GM12874 (cell line): ENCODE measurements at regions not wholly inside any gene's neighbourhood (a gene's known extent, or its start where the extent isn't known, plus 50 kb on each side); places are given as distances from the start of the nearest gene placed in this dataset.

Experiments
- CTCF ChIP-seq: IDR thresholded peaks from 2 replicates; pipeline ENCODE4 v1.5.1; 2011; ENCODE audit warnings: low read depth, mild to moderate bottlenecking, control low read depth, low read length, moderate library complexity; ENCODE audit not compliant: insufficient read depth

- TF ChIP-seq CTCF: no peak
Observed at GRCh38 chr3:104018541-104018940, 1348.2 kb upstream of the ALCAM start.

- no peak for TF ChIP-seq CTCF
Observed at GRCh38 chr3:104031598-104031997, 1335.1 kb upstream of the ALCAM start.

DNA sequence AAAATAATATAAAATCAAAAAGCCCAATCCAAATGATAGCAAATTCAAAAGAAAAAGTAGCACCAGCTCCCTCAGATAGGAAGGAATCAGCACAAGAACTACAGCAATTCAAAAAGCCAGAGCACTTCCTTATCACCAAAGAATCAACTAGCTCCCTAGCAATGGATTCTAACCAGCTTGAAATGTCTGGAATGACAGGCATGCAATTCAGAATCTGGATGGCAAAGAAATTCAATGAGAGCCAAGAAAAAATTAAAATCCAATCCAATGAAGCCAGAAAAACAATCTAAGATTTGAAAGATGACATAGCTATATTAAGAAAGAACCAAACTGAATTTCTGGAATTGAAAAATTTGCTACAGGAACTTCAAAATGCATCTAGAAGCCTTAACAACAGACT lies 1334.4 kb upstream of the ALCAM start:
- no peak for TF ChIP-seq CTCF

GRCh38 chr3:104040896-104041295 lies 1325.8 kb upstream of the ALCAM start:
- no peak for TF ChIP-seq CTCF

GRCh38 chr3:104044002-104044401 lies 1322.7 kb upstream of the ALCAM start:
- no peak for TF ChIP-seq CTCF

DNA sequence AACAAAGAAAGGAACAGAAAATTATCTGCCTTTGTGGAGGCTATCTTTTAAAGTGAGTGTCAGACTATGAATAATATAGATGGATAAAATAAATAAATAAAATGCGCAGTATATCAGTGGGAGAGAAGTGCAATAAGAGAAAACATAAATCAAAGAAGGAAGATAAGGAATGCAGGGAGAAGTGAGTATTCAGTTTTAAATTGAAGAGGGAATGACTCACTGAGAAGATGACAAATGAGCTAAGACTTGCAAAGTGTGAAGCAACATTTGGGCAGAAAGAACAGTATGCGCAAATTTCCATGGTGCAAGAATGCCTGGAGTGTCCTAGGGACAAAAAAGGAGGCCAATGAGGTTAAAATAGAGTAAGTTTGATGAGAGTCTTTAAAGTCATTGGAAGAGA lies 1300.1 kb upstream of the ALCAM start:
- no peak for TF ChIP-seq CTCF

GRCh38 chr3:104069114-104069513 lies 1297.6 kb upstream of the ALCAM start:
- TF ChIP-seq CTCF: no peak

GRCh38 chr3:104070906-104071305 lies 1295.8 kb upstream of the ALCAM start:
- TF ChIP-seq CTCF: no peak
